HEK293T (cell line): ENCODE measurements at regions not wholly inside any gene's neighbourhood (a gene's known extent, or its start where the extent isn't known, plus 50 kb on each side); places are given as distances from the start of the nearest gene placed in this dataset.

ENCODE experiments used
- BHLHE40 ChIP-seq: fragments of 450-650 bp; IDR thresholded peaks from 2 replicates; pipeline ENCODE4 v1.6.1; 2016; ENCODE audit warnings: mild to moderate bottlenecking, moderate library complexity, borderline replicate concordance
- ELF4 ChIP-seq: fragments of 450-650 bp; IDR thresholded peaks from 2 replicates; pipeline ENCODE4 v1.6.1; 2017; ENCODE audit warnings: antibody characterized with exemption
- FOXA1 ChIP-seq: fragments of 450-650 bp; IDR thresholded peaks from 2 replicates; pipeline ENCODE4 v1.6.1; 2016; ENCODE audit warnings: mild to moderate bottlenecking
- FOXK2 ChIP-seq: fragments of 450-650 bp; IDR thresholded peaks from 2 replicates; pipeline ENCODE4 v1.6.1; 2016; ENCODE audit warnings: mild to moderate bottlenecking
- FOXM1 ChIP-seq: fragments of 450-650 bp; IDR thresholded peaks from 2 replicates; pipeline ENCODE4 v1.6.1; 2017; ENCODE audit warnings: mild to moderate bottlenecking, borderline replicate concordance
- L3MBTL2 ChIP-seq: fragments of 450-650 bp; conservative IDR thresholded peaks from 2 replicates; pipeline ENCODE4 v1.6.1; 2016; ENCODE audit warnings: mild to moderate bottlenecking
- LEF1 ChIP-seq: fragments of 450-650 bp; IDR thresholded peaks from 2 replicates; pipeline ENCODE4 v1.6.1; 2017; ENCODE audit warnings: mild to moderate bottlenecking, borderline replicate concordance
- NFRKB ChIP-seq: fragments of 450-650 bp; IDR thresholded peaks from 2 replicates; pipeline ENCODE4 v1.6.1; 2016; ENCODE audit warnings: mild to moderate bottlenecking, moderate library complexity
- SP1 ChIP-seq: fragments of 450-650 bp; IDR thresholded peaks from 2 replicates; pipeline ENCODE4 v1.6.1; 2017
- SUZ12 ChIP-seq: fragments of 450-650 bp; IDR thresholded peaks from 2 replicates; pipeline ENCODE4 v1.6.1; 2016; ENCODE audit warnings: mild to moderate bottlenecking
- TARDBP ChIP-seq: fragments of 450-650 bp; IDR thresholded peaks from 2 replicates; pipeline ENCODE4 v1.6.1; 2016
- ZNF384 ChIP-seq: fragments of 450-650 bp; IDR thresholded peaks from 2 replicates; pipeline ENCODE4 v1.6.1; 2016

DNA sequence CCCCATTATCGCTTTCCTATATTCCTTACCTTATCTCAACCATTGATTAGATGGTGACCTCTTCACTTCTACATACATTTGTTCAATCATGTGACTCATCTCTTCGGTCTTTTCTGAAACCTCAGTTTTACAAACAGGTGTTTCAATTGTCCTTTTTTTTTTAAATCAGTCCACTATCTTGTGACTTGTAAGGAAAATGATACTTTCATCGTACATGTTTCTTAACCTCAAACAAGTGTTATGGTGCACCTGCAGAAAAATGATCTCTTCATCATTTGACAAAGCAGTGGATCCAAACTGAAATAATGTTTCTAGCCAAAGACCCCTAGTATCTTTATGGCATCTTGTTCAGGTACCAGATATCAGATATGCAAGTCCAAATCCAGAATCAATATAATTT lies 1157.2 kb downstream of the MRPL39 start:
- TF ChIP-seq FOXM1 = no peak
- TF ChIP-seq ZNF384 = no peak
- no peak for TF ChIP-seq FOXA1
- TF ChIP-seq BHLHE40 = no peak
- TF ChIP-seq LEF1 = no peak
- TF ChIP-seq L3MBTL2 = no peak
- TF ChIP-seq ELF4 = no peak
- no peak for TF ChIP-seq FOXK2
- no peak for TF ChIP-seq SUZ12
- TF ChIP-seq SP1 = no peak
- TF ChIP-seq NFRKB = no peak
- no peak for TF ChIP-seq TARDBP
